HG03460 (cell line): ENCODE measurements at regions not wholly inside any gene's neighbourhood (a gene's known extent, or its start where the extent isn't known, plus 50 kb on each side); places are given as distances from the start of the nearest gene placed in this dataset.

Experiments
- ATAC-seq: cut with Tn5 transposase; IDR thresholded peaks from one replicate; pipeline ENCODE4 v1.9.1; 2021; ENCODE audit not compliant: unreplicated experiment

DNA sequence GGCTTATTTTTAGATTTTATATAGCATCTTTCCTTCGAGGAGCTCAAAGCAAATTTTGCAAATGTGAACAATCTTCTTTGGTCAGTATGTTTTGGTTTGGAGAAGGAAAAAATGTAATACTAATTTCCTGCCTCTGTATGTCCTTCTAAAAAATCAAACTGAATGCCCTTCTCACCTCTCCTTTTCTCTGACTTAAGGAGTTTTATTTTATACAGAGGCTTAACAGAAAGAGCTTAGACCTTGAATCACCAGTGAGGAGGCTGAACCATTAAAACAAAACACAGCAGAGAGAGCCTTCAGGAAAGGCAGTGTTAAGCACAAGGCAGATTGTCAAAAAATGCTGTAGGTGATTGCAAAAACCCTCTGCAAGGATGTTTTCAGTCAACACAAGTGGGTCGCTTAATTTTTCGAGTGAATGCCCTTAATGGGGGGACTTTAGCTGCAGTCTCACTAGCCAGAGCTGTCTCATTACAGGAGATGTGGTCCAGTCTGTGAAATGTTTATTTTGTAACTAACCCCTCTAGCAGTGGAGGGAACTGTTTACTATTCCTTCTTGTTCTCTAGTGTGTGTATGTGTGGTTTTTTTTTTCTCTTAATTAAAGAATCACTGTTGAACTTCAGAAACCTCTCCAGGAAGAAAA is 481.3 kb upstream of the CITED2 start:
- ATAC-seq = no peak

DNA sequence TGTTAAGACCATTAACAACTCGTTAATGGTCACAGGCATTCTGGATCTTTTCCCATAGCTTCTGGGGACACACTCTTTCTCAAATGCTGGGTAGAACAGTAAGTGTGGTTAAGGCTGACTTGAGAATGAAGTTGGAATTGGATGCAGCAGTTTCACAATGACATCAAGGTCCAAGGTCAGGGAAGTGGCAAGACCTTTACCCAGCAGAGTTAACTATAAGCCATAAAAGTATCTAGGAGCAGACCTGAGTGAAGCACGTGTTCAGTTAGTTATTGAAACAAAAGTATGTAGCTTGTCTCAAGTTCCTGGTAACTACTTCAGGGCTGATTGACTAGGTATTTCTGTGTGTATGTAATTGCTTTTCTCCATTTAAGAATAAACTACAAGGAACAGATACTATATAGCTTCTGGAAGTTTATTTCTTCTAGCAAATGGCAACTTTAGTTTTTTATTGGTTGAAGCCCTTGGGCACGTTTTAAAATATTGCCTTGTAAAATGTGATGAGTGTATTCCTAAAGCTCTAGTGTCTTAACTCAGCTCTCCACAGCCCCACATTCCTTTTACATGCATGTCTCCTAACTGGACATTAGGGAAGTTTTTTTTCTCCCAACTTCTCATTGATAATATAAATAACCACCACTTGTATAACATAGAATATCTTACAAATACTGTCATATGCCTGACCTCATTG is 479.0 kb upstream of the CITED2 start:
- ATAC-seq = no peak

DNA sequence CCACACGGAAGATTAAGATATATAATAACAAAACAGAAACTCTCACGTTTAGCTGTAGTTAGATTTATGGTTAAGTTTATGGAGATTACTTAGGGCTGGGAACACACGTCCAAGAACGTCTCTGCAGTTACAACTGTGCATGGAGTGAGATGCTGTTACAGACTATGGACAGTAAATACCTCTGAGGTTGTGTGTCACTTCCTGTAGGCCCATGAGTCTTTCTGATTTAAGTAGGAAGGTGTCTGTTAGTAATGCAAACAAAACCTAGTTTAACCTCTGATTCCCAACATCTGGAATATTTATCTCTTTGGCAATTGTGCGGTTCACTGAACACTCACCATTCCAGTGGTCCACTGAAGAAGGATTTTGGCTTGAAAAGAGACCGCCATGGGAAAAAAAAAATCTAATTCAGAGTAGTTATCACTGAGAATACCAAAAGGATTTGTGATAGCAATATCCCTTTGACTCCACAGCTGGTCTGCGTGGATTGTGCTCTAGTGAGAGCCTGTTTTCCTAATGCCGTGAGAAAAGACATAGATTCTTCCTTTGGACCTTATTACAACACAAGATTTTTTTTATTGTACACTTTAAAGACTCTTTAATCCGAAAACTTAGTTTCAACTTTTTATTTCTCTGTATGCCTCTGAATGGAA is 478.2 kb upstream of the CITED2 start:
- ATAC-seq = no peak

DNA sequence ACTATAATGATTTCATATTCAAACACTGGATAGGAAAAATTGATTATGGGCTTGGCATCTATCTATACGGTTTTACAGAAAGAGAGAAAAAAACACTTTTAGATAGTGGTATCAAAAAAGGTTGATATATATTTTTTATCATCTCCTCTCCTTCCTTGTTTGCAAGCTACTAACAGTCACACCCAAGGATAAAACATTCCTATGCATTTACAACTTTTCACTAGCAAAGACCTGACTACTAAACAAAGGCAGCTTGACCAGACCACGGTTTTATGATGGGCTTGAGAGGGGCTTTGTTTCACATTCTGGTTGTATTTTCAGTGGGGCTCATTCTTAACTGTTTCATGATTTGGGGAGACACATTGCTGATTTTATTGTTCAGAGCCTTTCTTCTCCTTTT is 477.6 kb upstream of the CITED2 start:
- ATAC-seq = no peak

DNA sequence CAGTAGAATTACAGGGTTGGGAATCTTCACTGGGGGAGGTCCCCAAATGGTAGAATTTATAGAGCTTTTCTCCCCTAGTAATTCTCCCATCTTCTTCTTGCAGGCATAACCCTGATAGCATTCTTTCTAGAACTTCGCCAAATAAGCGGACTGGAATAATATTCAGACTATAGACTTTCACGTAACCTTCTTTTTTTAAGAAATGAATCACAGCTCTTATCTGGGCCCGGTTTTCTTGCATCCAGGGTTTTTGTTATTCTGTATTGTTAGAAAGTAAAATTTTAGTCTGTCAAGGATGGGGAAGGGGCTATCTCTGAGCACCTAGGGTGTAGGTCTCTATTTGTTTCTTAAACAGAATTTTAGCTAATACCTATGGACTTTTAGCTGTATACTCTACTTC is 476.8 kb upstream of the CITED2 start:
- ATAC-seq = no peak

DNA sequence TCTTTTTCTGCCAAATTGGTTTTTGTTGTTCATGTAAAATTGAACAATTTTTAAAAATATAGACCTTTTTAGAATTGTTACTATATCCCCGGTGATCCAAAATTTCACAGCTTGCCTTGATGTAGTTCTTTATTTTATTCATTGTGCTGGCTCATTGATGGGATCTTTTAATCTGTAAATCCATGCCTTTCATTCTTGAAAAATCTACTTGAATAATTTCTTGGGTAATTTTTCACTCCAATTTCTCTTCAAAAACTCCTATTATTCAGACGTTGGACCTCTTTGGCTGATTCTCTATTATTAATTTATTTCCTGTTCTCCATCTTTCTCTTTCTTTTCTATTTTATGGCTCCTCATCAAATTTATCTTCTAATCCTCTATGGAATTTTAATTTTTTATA is 476.1 kb upstream of the CITED2 start:
- no peak for ATAC-seq

DNA sequence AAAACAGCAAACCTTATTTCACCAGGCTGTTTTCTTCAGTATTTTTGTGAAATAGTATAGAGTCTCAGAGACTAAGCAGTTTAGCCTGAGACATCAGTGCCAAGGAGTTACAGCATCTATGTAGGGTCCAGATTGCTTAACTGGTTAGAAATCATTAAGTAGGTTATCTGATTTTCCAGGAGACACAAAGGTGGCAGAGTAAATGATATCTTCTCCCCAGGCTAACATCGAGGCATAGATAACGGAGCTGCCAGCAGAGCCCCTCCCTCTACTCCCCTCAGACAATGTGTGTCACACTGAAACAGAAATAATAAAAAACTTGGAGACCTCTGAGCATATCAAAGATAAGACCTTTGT is 473.0 kb upstream of the CITED2 start:
- no peak for ATAC-seq

DNA sequence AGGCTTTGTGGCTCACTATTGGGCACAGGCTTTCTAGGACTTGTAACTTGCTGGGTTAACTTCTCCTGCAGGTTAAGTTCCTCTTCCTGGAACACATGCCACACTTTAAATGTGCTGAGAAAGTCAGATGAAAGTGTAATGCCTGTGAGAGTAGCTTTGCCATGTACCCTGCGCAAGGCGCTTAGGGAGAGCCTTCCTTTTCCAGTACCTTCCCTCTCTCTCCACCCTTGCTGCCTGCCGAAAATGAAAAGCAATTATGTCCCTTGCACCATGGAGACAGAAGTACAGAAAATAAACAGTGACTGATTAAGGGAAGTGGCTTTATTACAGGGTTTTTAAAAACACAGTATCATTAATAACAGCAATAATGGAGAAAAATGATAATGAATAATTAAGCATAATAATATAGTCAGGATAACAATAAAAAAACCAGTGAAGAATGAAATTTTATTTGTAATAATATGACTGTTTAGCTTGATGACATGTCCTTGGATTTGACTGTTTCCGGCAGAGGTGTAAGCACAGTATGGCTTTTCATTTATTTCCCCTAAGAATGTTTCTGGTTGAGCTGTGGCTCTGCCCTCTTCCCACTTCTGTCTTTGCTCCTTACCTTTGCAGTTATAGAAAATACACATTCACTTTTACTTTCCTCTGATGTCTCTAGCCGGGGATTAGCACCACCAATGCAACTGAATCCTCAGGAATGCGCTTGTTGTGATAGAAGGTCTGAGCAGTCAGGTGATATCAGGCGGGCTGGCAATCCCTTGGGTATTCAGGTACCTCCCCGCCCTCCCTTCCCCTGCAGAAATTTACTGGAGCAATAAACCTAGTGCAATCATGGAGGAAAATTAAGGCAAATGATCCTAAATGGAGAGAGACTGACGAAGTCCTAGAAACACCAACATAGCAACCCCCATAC is 472.3 kb upstream of the CITED2 start:
- no peak for ATAC-seq

DNA sequence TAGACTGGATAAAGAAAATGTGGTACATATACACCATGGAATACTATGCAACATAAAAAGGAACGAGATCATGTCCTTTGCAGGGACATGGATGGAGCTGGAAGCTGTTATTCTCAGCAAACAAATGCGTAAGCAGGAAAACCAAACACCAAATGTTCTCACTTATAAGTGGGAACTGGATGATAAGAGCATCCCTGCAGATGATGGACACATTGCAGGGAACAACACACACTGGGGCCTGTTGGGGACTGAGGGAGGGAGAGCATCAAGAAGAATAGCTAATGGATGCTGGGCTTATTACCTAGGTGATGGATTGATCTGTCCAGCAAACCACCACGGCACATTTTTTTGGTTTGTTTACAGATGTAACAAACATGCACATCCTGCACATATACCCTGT is 470.5 kb upstream of the CITED2 start:
- ATAC-seq = no peak

DNA sequence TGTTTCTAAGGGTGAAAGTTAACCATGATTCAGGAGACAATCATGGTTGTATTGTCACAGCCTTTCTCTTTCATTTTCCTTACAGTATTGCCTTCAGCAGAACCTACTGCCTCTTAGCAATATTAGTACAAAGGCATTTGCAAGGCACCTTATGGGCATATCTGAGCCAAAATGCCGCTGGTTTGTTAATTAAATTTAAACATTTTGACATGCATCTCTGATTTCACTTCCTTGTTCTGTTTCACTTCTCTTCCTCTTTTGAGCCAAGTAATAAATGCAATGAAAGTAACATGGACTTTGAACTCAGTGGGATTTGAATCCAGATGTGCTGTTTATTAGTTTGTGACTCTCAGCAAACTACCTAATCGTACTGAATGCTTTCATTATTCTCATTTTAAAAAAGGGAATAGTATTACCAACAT is 467.4 kb upstream of the CITED2 start:
- ATAC-seq = peak; percentile 93

DNA sequence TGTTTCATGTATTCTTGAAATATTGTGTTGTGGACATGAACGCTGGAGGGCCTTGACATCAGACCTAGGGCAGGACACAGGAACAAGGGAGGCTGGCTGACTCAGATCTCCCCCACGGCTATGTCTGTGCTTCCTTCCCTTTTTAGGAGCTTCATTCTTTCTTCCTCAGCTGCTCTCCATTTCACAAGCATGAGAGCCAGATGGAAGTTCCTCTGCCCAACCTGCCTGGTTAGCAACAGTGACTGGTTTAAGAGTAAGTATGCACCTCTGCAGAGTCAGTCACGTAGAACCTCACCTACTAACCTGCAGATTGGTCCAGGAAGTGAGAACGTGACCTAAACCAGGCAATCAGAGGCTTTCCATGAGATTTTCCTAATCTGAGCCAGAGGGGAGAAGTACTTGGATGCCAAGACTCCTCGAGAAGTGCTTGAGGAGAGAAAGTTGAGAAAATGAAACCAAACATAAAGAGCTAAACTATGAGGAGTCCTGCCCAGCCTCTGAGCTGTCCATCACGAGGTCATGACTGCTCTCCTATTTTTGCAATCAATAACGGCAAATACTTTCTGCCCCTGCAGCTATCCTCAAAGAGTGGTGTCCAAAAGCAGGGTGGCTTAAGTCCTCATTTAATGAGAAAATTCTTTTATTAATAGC is 465.2 kb upstream of the CITED2 start:
- no peak for ATAC-seq

DNA sequence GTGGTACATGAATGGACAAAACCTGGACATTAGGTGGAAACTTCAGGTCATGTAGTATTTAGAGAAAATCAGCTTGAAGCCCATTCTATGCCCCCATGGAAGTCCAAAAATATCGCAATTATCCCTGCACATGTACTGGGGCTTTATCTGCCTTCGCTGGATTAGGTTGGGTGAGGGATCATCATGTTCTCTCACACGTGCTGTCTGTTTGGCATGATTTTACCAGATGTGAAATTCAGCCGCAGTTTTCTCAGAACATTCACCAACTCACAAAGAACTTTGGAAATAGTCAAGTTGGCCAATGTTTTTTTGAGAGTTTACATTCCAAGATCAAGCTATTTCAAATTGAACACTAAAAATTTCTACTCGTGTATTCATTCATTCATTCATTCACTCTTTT is 459.8 kb upstream of the CITED2 start:
- ATAC-seq = no peak

DNA sequence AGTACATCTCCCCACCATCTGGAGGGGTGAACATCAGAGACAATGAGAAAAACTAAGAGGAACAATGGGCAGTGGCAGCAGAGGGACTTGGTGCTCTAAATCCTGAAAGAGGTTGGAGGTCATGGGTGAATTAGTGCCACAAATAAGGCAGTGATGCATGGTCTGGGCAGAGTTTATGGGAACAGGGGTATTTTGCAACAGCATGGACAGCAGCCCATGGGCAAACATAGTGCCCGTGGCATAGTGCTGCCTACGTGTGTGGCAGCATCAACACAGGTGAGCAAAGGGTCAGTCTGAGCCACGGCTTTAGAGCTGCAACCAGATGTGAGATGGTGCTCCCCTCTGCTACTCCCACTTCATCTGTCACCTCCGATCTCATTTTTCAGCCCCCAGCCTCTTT is 459.1 kb upstream of the CITED2 start:
- no peak for ATAC-seq

DNA sequence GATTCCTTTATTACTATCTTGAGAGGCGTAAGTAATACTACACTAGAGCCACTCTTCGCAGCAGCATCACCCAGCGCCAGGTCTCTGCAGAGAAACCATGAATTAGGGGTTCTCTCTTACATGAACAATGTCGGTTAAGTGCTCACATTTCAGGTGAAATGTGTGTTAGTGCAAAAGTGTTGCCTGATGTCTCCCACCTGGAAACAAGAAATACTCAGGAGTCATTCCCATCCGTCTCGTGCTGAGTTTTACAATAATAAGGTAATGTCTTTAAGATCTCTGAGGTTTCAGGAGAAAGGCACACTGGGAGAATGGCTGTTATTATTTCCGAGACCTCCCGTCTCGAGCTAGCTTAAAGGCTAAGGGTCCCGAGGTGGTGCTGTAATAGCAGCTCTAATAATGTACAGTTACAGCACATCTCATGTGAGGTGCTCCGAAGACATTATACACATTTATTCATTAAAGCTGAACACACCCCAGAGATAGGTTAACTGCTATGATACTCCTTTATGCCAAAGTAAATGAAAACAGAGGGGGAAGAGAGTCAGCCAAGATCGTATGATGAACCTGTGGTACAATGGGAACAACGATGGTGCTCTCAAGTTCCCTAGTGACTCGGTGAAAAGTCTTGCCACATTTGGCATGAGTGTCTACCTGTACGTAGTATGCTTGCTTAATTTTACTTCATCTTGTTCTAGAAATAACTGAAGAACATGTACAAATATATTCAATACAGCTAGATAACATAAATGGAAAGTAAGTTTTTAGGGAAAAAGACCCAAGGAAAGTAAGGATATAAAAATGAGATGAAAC is 458.3 kb upstream of the CITED2 start:
- ATAC-seq = no peak

DNA sequence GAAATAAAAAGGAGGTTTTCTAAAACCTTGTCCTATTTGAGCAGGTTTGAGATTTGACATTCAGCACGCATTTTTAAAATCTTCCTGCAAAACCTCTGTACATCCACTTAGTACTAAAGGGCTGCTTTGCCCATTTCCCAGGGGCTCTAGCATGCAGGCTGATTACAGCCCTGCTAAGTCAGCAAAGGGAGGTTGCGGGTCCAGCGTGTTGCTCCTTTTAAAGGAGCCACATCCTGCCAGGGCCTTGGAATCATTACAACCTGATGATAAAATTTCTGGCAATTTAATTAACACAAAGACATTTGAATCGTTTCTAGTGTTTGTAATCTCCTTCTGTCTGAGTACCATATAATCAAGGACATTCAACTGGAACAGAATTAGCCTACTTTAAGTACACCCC is 455.1 kb upstream of the CITED2 start:
- ATAC-seq = no peak

DNA sequence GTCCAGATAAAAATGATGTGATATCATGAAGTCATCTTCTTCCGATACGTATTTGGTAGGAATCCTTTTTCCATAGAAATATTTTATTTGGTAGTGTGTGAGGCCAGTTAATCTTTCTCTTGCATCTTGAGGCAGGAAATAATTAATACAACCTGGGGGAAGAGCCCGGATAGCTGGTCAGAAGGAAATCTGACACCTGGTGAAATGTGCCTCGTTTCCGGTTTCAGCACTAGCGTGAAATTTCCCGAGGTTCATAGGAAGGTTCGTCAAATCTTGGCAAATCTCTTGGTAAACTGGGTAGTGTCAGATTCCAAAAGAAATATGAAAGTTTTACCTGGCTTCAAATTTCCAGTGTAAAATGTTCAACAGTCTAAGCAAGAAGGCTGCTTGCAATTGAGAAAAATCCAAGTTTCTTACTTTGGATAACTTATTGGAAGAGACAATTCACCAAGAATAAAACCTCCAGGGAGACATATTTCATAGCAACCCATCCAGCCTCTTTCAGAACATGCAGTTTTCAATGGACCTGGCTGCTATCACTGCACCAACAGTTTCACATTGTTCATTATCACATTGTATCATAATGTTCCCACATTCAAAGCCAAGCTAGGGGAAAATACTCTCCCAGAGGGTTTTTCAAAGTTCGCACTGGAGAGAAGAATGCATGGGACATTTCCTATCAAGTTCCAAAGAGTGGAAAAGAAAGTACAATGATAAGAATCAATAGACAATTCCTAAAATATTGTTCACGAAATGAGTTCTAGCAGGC is 454.5 kb upstream of the CITED2 start:
- no peak for ATAC-seq

DNA sequence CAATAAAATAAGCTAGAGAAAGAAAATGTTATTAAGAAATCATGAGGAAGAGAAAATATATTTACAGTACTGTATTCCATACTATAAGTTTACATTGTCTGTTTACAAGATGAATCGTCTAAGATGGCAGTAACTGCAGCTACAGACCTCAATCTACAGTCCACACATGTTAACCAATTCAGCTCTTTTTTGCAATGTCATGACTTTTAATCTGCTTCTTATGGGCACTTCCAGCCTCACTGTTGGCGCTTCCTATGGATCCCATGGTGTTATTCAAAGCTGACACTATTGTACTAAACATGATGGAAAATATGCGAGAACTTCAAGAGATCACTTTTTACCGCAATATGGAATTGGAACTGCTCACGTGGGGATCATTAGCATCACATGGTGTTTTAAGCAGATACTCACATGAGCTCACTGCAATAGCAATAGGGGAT is 451.5 kb upstream of the CITED2 start:
- ATAC-seq = no peak

DNA sequence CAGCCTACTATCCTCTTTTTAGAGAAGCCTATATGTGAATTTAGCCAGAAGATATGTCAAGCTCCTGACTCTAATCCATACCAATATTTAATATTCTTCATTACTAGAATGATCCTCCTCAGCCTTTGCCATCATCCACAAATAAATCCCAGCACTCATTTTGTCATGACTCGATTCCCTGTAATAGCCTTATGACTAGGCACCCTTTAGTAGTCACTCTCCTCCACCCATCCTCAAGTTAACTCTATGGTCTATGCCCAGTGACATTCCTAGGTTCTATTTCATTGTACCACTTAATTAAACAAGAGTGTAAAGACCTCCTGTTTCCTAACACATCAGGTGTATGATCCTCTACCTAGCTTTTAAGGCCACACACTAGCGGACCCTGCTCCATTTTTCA is 450.4 kb upstream of the CITED2 start:
- ATAC-seq = no peak

DNA sequence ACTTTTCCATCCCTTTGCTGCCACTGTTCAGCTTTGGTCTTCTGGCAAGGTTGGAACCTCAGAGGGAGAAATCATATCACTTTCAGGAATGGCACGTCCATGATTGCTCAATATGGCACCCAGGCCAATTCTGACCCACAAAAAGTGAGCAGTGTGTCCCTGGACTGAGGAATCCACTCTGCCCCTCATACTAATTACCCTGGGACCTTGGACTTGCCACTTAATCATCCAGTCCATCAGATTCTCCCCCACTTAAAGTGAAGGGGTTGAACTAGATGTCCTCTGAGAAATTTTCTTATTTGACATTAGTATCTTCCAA is 449.3 kb upstream of the CITED2 start:
- no peak for ATAC-seq
